AG09319 (cell line): ENCODE measurements at regions not wholly inside any gene's neighbourhood (a gene's known extent, or its start where the extent isn't known, plus 50 kb on each side); places are given as distances from the start of the nearest gene placed in this dataset.
"Not testable (repeated sequence)": the region's sequence is repeated elsewhere in the genome, so short reads cannot be mapped to it uniquely, and the experiment has no call there.

ENCODE experiments used
- DNase-seq: peaks from one replicate; pipeline ENCODE4 v3.0.0-alpha.2; 2010; ENCODE audit warnings: low read depth; ENCODE audit errors: extremely low read depth
- TF ChIP-seq, protein P1 (sequence below): IDR thresholded peaks from 2 replicates; pipeline ENCODE4 v1.5.1; 2011; ENCODE audit warnings: low read depth, mild to moderate bottlenecking, inconsistent platforms, low read length, moderate library complexity

DNA sequence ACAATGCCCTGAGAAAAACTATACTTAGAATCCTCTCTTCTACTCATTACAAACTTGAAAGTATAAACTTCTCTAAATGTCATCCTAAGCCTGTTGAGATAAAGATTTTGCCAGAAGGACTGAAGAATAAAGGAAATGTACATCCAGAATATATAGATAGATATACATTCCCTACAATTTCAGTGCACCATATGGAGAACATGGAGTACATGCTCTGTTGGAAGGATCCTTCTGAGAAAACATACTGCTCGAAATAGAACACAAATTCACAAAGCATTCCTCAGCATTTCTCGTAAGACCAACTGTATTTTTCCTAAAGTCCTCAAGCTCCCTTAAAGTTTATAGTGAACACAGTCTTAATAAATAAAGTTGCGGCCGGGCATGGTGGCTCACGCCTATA lies 69.7 kb upstream of the RASA1 start:
- TF ChIP-seq, protein P1, sequence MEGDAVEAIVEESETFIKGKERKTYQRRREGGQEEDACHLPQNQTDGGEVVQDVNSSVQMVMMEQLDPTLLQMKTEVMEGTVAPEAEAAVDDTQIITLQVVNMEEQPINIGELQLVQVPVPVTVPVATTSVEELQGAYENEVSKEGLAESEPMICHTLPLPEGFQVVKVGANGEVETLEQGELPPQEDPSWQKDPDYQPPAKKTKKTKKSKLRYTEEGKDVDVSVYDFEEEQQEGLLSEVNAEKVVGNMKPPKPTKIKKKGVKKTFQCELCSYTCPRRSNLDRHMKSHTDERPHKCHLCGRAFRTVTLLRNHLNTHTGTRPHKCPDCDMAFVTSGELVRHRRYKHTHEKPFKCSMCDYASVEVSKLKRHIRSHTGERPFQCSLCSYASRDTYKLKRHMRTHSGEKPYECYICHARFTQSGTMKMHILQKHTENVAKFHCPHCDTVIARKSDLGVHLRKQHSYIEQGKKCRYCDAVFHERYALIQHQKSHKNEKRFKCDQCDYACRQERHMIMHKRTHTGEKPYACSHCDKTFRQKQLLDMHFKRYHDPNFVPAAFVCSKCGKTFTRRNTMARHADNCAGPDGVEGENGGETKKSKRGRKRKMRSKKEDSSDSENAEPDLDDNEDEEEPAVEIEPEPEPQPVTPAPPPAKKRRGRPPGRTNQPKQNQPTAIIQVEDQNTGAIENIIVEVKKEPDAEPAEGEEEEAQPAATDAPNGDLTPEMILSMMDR = no peak
- DNase-seq = no peak

- not testable (repeated sequence) for DNase-seq
Measured at GRCh38 chr5:87199246-87199645, 68.4 kb upstream of the RASA1 start.

- not testable (repeated sequence) for DNase-seq
Measured at GRCh38 chr5:87199704-87200103, 68.0 kb upstream of the RASA1 start.

- TF ChIP-seq, protein P1 = no peak
- DNase-seq = no peak
Measured at GRCh38 chr5:87210076-87210475, 57.6 kb upstream of the RASA1 start.

GRCh38 chr5:87210743-87211142 lies 56.9 kb upstream of the RASA1 start:
- TF ChIP-seq, protein P1 = no peak
- DNase-seq = no peak

GRCh38 chr5:87211676-87212075 lies 56.0 kb upstream of the RASA1 start:
- no peak for DNase-seq
- TF ChIP-seq, protein P1 = no peak

GRCh38 chr5:87212183-87212582 lies 55.5 kb upstream of the RASA1 start:
- not testable (repeated sequence) for DNase-seq

GRCh38 chr5:87217480-87217879 lies 50.2 kb upstream of the RASA1 start:
- DNase-seq = not testable (repeated sequence)
